Stimulated activated CD4-positive, alpha-beta T cell treated with anti-CD3 and anti-CD28 coated beads, Interleukin-4, amount 100 ng/mL, for 1 hour (primary cell): ENCODE measurements at regions not wholly inside any gene's neighbourhood (a gene's known extent, or its start where the extent isn't known, plus 50 kb on each side); places are given as distances from the start of the nearest gene placed in this dataset.

Experiments
- DNase-seq: peaks from one replicate; pipeline ENCODE4 v3.0.0-alpha.2; 2020

DNA sequence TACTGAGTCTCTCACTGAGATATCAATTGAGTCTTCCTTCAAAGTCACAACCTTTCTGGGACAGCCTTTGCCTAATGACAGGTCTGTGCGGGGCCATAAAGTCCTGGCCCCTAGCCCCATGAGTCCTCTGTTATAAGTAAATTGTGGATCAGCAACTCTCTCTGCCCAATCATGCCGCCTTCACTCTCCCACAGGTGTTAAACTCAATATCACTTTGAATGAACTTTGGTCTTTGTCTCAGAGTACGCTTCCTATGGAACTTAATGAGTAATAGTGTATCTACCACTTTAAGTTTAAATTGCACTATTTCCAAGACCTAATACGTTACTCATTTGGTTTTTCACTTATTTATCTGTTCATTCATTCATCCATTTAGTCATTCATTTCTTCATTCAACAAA is 826.4 kb downstream of the TUSC7 start:
- no peak for DNase-seq

GRCh38 chr3:117537949-117538348 is 828.4 kb downstream of the TUSC7 start:
- no peak for DNase-seq

GRCh38 chr3:117539729-117540128 is 830.1 kb downstream of the TUSC7 start:
- DNase-seq = no peak

DNA sequence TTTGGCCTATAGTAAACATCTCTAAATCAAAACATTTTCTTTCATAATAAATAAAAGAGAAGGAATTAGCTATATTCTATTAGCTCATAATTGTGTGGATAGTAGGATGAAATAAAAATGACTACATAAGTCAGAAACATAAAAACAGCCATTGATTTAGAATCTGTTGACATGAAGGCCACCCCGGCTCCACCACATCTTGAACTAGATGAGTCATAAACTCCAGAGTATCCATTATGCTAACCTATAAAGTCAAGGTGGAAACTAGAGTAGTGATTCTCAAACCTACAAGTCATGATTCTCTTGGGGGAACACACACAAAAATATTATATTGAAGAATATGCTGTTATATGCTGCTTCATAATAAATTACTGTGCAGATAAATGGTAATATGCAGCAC is 831.0 kb downstream of the TUSC7 start:
- no peak for DNase-seq

- DNase-seq = no peak
Observed at GRCh38 chr3:117541721-117542120, 832.1 kb downstream of the TUSC7 start.

- DNase-seq = no peak
Observed at GRCh38 chr3:117543521-117543920, 833.9 kb downstream of the TUSC7 start.

DNA sequence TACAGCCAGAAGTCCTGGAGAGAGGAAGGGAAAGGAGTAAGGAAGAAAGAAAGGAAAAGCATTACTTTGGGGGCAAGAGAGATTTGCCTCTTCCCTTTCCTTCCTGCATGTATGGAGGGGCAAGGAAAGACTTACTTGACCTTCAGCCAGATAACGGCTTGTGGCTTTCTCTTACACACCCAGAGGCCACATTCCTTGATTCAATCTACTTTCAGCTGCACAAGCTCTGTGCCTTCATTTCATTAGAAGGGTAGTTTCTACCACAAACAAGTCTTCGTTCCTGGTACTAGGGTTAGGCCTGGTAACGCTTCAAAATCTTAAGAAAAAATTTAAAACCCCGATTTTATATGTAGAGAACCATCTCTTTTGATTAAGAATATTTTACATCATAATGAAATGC is 835.9 kb downstream of the TUSC7 start:
- no peak for DNase-seq

- DNase-seq = no peak
Observed at GRCh38 chr3:117547956-117548550, 838.5 kb downstream of the TUSC7 start.

GRCh38 chr3:117548600-117548999 is 839.0 kb downstream of the TUSC7 start:
- no peak for DNase-seq

GRCh38 chr3:117549716-117550115 is 840.1 kb downstream of the TUSC7 start:
- no peak for DNase-seq

- DNase-seq = no peak
Observed at GRCh38 chr3:117550766-117551165, 841.2 kb downstream of the TUSC7 start.

DNA sequence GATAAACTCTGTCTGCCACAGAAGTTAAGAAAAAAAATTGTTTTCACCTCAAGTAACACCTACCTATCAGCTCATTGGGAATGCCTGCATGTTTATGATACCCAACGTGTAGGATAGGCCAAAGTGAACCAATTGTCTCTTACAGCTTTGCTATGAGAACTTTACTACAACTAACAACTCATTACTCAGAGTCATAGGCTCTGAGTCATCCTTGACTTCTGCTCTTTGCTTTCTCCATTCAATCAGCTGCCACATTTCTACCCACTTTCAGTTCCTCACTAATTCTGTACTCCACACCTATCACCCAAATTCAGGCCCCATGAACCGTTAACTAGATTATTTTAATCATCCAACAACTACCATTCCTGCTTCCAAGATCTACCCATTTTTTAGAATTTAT is 843.9 kb downstream of the TUSC7 start:
- DNase-seq = no peak

DNA sequence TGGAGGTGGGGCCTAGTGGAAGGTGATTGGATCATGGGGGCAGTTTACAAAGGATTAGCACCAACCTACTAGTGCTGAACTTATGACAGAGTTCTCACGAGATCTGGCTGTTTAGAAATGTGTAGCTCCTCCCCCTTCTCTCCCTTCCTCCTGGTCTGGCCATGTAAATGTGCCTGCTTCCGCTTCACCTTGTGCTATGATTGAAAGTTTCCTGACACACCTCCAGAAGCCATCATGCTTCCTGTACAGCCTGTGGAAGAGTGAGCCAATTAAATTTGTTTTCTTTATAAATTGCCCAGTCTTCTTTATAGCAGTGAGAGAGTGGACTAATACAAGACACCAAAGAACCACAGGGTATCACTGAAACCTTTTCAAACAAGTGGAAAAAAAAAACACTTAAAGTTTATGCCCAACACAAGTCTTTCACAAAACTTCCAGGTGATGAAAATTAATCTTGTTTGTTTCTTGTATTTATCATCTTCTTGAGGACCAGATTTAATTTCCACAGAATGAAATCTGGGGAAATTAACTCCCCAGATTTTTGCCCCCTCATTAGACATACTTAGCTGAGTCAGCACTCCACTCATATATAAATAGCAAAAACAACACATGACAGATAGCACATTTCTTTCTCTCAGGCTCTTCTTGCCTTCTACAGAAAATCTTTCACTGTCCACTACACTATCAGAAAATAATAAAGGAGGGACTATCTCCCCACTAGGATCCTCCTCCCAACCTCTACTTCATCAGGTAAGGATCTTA is 847.2 kb downstream of the TUSC7 start:
- DNase-seq = no peak

DNA sequence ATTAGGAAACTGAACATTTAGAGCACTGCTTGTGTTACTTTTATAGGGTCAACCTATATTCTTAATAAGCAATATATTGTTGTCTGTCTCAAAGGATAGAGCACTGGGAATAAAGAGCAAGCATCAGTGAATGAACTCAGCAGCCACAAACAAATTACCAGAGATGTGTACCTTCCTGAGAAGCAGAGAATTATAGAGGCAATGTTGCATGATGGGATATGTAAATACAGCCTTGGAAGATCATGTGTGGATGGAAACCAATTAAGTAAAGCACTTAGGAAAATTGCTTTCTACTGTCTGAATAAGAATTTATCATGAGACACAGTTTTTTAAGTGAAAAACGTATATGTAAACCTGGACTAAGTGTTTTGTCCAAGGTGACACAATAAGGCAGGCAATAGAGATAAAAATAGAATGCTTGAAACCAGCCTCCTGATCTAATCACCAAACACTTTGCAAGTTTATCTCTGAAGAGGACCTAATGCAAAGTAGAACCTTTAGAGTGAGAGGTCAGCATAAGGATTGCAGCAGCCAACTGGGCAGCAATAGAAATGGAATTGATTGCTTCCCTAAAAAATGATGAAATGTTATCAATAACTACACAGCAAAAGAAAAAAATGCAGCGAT is 848.0 kb downstream of the TUSC7 start:
- DNase-seq = no peak

- no peak for DNase-seq
Observed at GRCh38 chr3:117558681-117559080, 849.1 kb downstream of the TUSC7 start.

DNA sequence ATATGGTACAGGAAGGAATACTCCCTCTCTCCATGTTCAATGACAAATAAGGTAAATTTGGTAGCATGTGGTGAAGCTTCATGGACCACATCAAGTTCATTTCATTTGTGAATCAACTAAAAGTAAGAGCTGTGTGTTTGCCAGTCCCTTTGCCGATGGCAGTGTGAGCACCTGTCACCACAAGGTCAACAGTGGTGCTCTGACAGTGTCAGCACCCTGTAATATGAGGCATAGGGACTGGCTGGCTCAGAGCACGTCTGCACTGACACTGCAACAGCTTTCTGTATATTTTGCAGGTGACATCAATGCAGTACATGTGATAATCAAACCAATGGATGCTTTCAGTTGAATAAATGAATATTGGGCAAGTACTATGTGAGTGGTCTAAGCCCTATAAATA is 852.4 kb downstream of the TUSC7 start:
- no peak for DNase-seq

GRCh38 chr3:117563063-117563462 is 853.5 kb downstream of the TUSC7 start:
- no peak for DNase-seq

GRCh38 chr3:117565777-117566176 is 856.2 kb downstream of the TUSC7 start:
- DNase-seq = no peak

- no peak for DNase-seq
Observed at GRCh38 chr3:117566926-117567325, 857.3 kb downstream of the TUSC7 start.

DNA sequence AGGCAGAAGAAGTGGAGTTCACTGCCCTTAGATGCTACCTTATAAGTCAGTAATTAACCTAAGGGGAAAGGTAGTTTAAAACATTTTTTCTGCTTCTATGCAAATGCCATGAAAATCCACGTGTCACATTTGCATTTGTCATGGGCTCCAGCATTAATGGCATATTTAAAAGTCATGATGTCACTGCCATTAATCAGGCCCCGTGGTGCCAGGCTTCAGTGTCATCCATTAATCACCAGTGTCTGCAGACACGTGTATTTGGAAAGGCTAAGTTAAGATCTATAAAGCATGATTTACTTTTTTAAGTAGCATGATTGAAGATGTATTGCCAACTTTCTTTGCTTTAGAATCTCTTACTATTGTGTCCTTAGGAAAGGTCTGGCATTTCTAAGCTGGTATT is 857.8 kb downstream of the TUSC7 start:
- DNase-seq = no peak

DNA sequence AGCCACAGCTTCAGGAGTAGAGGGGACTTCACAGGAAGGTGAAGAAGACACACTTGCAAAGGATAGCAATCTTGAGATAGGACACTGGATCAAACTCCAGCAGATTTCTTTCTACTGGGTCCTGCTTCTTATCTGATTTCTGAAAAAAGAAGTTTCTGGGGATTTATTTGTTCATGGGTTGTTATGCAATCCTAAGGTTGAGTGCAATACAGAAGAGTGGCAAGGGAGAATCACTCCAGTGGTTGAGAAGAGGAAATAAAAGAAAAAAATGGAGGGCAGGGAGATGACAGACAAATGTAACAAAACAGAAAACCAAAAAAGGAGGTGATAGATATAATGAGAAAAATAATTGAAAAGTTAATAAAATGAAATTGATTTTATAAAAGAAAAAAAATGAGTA is 858.3 kb downstream of the TUSC7 start:
- no peak for DNase-seq

DNA sequence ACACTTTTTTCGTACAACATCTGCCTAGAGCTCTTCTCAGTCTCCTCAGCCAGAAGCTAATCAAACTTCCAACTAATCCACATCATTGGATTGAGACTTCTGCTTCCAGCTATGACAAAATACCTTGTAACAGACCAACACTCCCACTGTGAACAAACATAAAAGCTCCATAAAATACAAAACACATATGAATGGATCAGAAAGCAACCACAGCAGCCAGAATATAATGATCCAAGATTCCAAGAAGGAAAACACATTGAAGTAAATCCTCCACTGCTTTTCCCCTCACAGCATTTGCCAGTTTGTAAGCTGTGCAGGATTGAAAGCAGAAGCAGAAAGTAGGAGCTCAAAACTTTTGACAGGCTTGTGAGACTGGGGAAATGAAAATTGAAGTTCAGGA is 863.2 kb downstream of the TUSC7 start:
- no peak for DNase-seq

DNA sequence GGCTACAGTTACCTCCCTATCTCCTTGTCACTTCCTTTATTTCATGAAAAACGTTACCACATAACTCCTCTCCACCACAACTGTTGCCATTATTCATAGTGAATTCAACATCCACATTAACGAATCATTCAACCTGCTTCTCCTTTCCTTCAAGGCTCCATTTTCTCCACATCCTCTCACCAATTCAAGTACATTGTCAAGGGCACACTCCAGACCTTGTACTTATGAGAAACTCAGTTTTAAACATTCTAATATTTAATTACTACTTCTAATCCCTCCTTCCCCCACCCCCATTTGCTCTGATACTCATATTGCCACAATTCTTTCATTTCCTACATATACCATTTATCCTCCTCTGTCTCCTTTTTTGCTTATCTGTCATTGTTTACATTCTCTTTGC is 871.2 kb downstream of the TUSC7 start:
- DNase-seq = no peak

- DNase-seq = no peak
Observed at GRCh38 chr3:117586161-117586560, 876.6 kb downstream of the TUSC7 start.

DNA sequence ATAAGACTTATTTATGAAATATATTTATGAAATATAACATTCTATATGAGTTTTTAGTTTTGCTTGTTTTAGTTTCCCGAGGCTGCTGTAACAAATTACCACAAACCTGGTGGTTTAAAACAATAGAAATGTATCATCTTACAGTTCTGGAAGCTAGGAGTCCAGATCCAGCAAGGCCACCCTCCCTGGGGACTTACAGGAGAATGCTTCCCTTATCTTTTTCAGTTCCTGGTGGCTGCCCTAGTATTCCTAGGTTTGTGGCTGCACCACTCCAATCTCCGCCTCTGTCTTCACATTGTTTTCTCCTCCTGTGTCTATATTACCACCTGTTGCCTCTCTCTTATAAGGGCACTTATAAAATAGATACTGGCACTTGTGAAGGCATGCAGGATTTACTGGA is 877.8 kb downstream of the TUSC7 start:
- DNase-seq = no peak
